ENCODE measurements at regions not wholly inside any gene's neighbourhood (a gene's known extent, or its start where the extent isn't known, plus 50 kb on each side); places are given as distances from the start of the nearest gene placed in this dataset.

DNA sequence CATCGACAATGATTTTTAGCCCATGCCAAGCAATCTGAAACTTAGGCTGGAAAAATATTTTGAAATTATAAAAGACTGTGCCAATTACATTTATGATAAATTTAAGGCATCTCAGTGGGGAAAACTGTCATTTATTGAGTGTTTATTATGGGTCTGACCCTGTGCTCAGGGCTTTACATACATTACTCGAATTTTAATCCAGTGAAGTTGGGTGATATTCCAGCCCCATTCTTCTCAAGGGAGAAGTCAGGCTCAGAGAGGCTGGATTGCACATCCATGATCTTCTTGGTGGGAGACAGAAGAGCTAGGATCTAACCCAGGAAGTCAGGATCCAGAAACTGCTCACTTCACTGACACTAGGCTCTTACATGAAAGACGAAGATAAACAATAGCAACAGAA is 260.8 kb downstream of the QDPR start:
- TF ChIP-seq, protein P1, sequence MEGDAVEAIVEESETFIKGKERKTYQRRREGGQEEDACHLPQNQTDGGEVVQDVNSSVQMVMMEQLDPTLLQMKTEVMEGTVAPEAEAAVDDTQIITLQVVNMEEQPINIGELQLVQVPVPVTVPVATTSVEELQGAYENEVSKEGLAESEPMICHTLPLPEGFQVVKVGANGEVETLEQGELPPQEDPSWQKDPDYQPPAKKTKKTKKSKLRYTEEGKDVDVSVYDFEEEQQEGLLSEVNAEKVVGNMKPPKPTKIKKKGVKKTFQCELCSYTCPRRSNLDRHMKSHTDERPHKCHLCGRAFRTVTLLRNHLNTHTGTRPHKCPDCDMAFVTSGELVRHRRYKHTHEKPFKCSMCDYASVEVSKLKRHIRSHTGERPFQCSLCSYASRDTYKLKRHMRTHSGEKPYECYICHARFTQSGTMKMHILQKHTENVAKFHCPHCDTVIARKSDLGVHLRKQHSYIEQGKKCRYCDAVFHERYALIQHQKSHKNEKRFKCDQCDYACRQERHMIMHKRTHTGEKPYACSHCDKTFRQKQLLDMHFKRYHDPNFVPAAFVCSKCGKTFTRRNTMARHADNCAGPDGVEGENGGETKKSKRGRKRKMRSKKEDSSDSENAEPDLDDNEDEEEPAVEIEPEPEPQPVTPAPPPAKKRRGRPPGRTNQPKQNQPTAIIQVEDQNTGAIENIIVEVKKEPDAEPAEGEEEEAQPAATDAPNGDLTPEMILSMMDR (IDR thresholded peaks at IDR 0.05; ENCODE audit: borderline replicate concordance, control extremely low read depth, extremely low read depth, insufficient read depth, missing control alignments): no peak
- in situ Hi-C loops (cut with MboI; ENCODE audit: low sequenced_read_pairs, unreplicated experiment): no loop called here
- DNase-seq (ENCODE audit: low spot score): no peak

DNA sequence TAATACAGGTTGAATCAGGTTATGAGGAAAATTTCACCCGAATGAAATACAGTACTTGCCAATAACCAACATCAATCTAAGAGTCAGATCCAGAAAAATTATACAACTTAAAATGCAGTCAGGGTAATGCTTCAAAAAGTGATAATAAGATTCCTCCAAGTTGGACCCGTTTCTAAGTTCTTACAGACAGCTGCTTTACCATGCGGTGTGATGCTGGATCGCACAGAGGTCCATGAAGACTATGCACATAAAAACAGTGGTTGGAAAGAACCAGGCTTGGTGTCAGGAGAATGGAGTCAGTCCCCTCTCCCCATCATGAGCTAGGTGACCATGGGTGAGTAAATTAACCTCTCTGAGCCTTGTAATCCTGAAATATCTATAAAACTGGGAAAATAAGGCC is 261.3 kb downstream of the QDPR start:
- in situ Hi-C loops (cut with MboI; ENCODE audit: low sequenced_read_pairs, unreplicated experiment): no loop called here
- TF ChIP-seq, protein P1 (IDR thresholded peaks at IDR 0.05; ENCODE audit: borderline replicate concordance, control extremely low read depth, extremely low read depth, insufficient read depth, missing control alignments): no peak
- DNase-seq (ENCODE audit: low spot score): no peak

DNA sequence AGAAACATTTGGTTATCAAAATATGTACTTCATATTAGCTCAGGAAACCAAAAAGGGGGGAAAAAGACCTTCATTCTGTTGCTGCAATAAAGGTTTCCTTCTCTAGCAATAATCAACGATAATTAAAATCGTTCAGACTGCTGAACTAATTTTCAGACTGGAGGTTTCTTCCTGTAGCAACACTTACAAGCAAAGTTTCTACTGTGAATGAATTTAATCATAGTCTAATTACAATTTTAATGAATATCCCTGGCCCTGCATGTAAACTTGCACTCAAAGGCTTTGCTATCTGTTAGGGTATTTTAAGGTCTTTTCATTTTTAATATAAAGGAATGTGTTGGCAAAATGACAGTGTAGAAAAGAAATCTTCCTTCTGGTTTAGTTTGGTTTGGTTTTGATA is 265.2 kb downstream of the QDPR start:
- TF ChIP-seq, protein P1 (IDR thresholded peaks at IDR 0.05; ENCODE audit: borderline replicate concordance, control extremely low read depth, extremely low read depth, insufficient read depth, missing control alignments): no peak
- in situ Hi-C loops (cut with MboI; ENCODE audit: low sequenced_read_pairs, unreplicated experiment): no loop called here
- no peak for DNase-seq (ENCODE audit: low spot score)

DNA sequence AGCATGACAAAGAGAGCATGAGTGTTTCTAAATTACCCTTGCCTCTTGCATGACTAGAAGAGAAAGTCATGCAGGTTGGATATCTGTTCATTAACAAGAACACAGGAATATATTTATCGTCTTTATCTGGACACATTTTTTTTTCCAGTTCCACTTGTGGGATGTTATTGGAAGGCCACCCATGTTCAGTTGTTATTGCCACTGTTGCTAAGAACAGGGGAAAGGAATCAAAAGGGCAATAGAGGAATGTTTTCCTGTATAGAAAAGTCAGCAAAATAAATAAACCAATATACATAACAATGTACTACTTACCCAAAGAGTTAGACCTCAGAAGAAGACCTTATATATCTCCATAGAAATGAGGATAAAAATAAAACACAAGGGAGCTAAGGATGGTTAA is 270.1 kb downstream of the QDPR start:
- no peak for DNase-seq (ENCODE audit: low spot score)
- in situ Hi-C loops (cut with MboI; ENCODE audit: low sequenced_read_pairs, unreplicated experiment): no loop called here
- TF ChIP-seq, protein P1 (IDR thresholded peaks at IDR 0.05; ENCODE audit: borderline replicate concordance, control extremely low read depth, extremely low read depth, insufficient read depth, missing control alignments): no peak

DNA sequence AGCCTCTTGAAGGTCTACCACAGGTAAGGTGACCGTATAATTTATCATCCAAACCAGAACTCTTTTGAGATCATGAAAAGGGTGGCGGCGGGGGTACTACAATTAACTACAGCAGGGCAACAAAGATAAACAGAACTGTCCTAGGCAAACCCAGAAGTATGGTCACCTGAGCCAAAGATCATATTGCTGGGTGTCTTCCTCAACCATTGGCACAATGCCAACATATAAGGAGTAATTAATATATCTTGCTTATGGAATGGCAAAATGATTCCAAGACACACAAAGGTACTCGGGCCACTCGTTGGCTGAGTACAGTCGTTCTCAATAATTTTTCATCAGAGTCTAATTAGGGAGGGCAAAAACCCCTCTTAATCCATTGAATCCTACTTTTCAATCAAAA is 273.3 kb downstream of the QDPR start:
- no peak for DNase-seq (ENCODE audit: low spot score)
- TF ChIP-seq, protein P1 (IDR thresholded peaks at IDR 0.05; ENCODE audit: borderline replicate concordance, control extremely low read depth, extremely low read depth, insufficient read depth, missing control alignments): no peak
- in situ Hi-C loops (cut with MboI; ENCODE audit: low sequenced_read_pairs, unreplicated experiment): no loop called here

DNA sequence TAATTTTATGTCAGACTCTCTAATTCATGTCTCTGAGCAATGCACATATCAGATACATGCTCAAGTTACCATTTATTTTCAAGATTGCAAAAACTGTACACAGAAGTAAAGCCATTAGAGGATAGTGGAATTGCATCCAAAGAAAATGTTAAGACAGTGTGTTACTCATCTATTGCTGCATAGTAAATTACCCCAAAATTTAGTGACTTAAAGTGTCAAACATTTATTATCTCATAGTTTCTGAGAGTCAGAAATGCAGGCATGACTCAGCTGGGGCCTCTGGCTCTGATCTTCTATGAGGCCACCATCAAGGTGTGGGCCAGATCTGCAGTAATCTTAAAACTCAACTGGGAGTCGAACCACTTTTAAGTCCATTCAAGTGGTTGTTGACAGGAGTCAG is 275.2 kb downstream of the QDPR start:
- no peak for DNase-seq (ENCODE audit: low spot score)
- TF ChIP-seq, protein P1 (IDR thresholded peaks at IDR 0.05; ENCODE audit: borderline replicate concordance, control extremely low read depth, extremely low read depth, insufficient read depth, missing control alignments): no peak
- in situ Hi-C loops (cut with MboI; ENCODE audit: low sequenced_read_pairs, unreplicated experiment): no loop called here

DNA sequence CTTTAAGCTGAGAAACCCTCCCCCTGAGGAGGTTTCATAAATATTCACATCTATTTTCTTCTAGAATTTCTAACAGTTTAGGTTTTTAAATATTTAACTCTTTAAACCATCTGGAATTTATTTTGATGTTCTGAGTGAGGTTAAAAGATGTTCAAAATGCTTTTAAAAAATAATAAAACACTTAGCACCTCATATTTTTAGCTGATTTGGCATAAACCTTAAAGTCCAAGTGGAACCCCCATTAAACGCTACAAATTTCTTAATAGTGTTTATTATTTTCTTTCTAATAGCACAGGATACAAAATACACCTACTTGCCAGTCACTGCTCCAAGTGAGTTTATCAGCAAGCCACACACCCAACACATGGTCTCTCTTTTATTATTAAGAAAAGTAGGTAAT is 277.2 kb downstream of the QDPR start:
- DNase-seq (ENCODE audit: low spot score): no peak
- in situ Hi-C loops (cut with MboI; ENCODE audit: low sequenced_read_pairs, unreplicated experiment): no loop called here
- TF ChIP-seq, protein P1 (IDR thresholded peaks at IDR 0.05; ENCODE audit: borderline replicate concordance, control extremely low read depth, extremely low read depth, insufficient read depth, missing control alignments): no peak
